ENCODE measurements at regions not wholly inside any gene's neighbourhood (a gene's known extent, or its start where the extent isn't known, plus 50 kb on each side); places are given as distances from the start of the nearest gene placed in this dataset.
"Not testable (repeated sequence)": the region's sequence is repeated elsewhere in the genome, so short reads cannot be mapped to it uniquely, and the experiment has no call there.

DNA sequence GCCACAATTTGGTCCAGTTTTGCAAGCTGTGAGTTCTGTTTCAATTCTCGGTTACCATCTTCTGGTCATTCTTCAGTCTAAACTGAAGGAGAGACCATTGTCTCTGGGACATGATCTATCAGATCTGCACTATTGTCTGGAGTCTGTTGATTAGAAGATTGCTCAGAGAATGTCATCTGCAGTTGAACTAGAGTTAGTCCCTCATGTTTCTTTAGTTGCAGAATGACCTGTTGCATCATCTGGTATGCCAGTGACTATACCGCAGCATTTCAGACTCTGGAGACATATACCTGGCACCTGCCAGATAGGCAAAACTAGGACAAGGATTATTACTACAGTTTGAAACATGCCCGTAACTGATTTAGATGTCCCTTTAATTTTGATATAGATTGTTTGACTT is 194.8 kb downstream of the LRRC70 start:
- intact Hi-C loops (cut with DNase I) = no loop called here
- DNase-seq (ENCODE audit: low spot score) = no peak

DNA sequence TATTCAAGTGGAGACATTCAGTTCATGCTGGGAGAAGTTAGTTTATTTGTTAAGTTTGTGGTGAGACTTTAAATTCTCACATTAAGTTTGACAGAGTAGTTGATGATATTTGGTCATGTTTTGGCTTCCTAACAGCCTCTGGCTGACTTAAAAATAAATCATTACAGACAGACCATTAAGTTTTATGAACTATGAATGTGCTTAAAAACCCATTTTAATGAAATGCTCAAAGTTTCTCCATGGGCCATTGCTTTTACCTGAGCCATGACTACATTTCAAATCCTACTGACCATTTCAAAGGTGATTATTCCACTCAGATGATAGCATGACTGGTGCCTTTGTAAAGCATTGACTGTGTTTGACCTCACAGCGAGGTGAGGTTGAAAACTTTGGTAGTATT is 192.7 kb downstream of the LRRC70 start:
- intact Hi-C loops (cut with DNase I) = no loop called here
- DNase-seq (ENCODE audit: low spot score) = no peak

DNA sequence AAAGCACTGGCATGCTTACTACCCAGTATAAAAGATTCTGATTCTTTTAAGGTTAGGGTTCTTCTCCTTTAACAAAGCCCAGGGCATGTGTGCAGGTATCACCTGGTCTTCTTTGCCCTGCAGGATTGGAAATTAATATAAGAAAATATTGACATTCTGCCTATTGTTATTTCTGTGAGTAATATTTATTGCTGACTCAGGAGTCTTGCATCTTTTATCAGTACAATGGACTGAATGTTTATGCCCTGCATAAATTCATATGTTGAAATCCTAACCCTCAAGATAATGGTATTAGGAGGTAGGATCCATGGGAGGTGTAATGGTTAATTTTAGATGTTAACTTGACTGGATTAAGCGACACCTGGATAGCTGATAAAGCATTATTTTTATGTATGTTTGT is 189.0 kb downstream of the LRRC70 start:
- no peak for DNase-seq (ENCODE audit: low spot score)
- intact Hi-C loops (cut with DNase I) = no loop called here

- no peak for DNase-seq (ENCODE audit: low spot score)
- intact Hi-C loops (cut with DNase I) = no loop called here
Observed at GRCh38 chr5:62767077-62767476, 188.5 kb downstream of the LRRC70 start.

- intact Hi-C loops (cut with DNase I) = no loop called here
Observed at GRCh38 chr5:62762503-62762902, 183.9 kb downstream of the LRRC70 start.

GRCh38 chr5:62757686-62758085 is 179.1 kb downstream of the LRRC70 start:
- intact Hi-C loops (cut with DNase I); DNase-seq (ENCODE audit: low spot score): not testable (repeated sequence)

More at GRCh38 chr5:62762503-62762902, 183.9 kb downstream of the LRRC70 start:
- no peak for DNase-seq (ENCODE audit: low spot score)

- DNase-seq (ENCODE audit: low spot score); intact Hi-C loops (cut with DNase I): not testable (repeated sequence)
Observed at GRCh38 chr5:62752998-62753367, 174.4 kb downstream of the LRRC70 start.

DNA sequence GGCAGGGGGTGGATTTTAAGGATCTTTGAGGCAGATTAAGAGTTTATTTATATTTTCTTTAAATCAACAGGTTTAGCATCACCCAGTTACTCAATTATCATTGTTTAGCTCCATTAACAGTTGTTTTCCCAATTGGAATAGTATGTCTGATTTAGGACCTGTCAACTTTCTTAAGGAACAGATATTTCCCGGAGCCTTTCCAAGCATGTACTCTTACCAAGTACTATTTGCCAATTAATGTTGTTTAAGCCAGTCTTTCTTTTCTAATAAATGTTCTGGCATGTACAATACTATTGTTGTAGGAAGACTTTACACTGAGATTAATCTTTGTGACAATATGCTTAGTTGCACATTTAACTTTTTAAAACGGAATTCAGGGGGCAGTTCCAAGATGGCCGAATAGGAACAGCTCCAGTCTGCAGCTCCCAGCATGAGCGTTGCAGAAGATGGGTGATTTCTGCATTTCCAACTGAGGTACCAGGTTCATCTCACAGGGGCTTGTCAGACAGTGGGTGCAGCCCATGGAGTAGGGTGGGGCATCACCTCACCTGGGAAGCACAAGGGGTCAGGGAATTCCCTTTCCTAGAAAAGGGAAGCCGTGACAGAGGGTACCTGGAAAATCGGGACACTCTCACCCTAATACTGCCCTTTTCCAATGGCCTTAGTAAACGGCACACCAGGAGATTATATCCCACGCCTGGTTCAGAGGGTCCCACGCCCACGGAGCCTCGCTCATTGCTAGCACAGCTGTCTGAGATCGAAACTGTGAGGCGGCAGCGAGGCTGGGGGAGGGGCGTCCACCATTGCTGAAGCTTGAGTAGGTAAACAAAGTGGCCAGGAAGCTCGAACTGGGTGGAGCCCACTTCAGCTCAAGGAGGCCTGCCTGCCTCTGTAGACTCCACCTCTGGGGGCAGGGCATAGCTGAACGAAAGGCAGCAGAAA is 173.7 kb downstream of the LRRC70 start:
- DNase-seq (ENCODE audit: low spot score); intact Hi-C loops (cut with DNase I): not testable (repeated sequence)

GRCh38 chr5:62742207-62742606 is 163.6 kb downstream of the LRRC70 start:
- intact Hi-C loops (cut with DNase I) = no loop called here
- DNase-seq (ENCODE audit: low spot score) = no peak

- intact Hi-C loops (cut with DNase I) = no loop called here
- no peak for DNase-seq (ENCODE audit: low spot score)
Observed at GRCh38 chr5:62741761-62742160, 163.1 kb downstream of the LRRC70 start.

DNA sequence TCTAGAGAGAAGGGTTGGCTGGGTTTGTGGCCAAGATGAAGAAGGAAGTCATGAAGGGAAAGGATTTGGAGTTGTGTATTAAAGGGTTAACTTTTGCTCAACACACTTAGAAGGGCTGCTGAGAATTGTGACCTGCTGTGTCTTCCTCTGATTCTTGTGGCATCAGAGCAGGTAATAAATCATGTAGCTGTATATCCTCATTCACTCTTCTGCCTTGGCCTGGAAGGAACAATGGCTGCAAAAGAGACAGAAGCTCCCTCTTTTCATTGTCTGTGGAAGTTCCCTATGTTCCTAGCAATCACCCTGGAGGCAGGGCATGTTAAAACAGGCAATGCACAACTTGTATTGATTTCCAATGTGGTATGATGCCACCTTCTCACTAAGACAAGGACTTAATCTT is 159.1 kb downstream of the LRRC70 start:
- no peak for DNase-seq (ENCODE audit: low spot score)
- intact Hi-C loops (cut with DNase I) = no loop called here

DNA sequence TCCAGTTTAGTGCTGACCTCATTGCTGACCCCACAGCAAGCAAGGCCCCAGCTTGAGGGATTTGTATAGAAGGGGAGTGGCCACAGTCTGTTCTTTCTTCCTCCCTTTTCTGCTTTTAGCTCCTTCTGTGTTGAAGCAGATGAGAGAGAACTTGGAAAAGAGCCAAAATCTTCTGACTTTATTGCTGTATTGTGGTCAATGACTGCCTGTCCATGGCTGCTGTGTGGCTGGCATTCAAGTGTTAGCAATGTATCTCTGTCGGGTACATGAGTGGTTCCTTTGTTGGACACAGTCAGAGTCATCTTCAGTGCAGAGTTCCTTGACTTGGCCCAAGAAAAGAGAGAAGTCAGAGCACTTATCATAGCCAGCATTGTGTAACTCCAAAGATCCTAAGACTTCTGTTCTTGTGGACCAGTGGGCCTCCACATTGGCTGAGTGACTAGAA is 154.1 kb downstream of the LRRC70 start:
- intact Hi-C loops (cut with DNase I) = no loop called here
- no peak for DNase-seq (ENCODE audit: low spot score)

GRCh38 chr5:62731022-62731421 is 152.4 kb downstream of the LRRC70 start:
- DNase-seq (ENCODE audit: low spot score) = no peak
- intact Hi-C loops (cut with DNase I) = no loop called here

GRCh38 chr5:62729675-62730074 is 151.1 kb downstream of the LRRC70 start:
- intact Hi-C loops (cut with DNase I) = no loop called here
- no peak for DNase-seq (ENCODE audit: low spot score)

DNA sequence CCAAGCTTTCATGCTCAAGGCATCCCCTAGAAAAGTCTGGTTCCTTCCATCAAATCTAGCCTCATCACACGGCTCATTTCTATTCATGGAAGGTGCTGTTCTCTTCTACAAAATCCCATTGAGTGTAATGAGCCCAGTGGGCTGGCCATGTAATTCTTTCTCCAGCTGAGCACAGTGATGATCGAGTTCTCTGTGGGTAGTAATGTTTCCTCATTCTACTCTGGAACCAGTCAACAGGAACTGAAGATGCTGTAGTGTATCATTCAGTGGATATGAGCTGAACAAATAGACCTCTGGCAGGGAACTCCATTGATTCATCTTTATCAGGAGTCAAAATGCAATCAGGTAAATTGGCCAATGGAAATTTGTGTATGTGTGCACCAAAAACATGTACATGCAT is 149.2 kb downstream of the LRRC70 start:
- intact Hi-C loops (cut with DNase I) = no loop called here
- DNase-seq (ENCODE audit: low spot score) = no peak

DNA sequence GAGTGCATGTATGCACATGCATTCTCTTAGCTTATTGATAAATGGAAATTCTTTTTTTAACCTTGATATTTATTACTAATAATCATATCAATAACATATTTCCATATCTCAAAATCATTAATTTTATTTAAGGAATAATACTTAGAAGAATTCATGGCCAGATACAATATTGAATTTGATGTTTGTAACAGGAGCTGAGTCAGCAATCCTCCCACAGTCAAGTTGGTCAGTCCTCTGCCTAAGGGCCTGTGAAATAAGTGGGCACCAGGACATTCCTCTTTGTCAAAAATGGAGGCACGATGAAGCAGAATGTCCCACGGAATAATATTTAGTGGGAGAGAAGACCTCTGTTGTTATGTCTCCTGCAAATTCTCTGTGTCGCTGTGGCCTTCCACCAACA is 148.6 kb downstream of the LRRC70 start:
- intact Hi-C loops (cut with DNase I) = no loop called here
- DNase-seq (ENCODE audit: low spot score) = no peak

GRCh38 chr5:62722360-62722759 is 143.7 kb downstream of the LRRC70 start:
- intact Hi-C loops (cut with DNase I) = no loop called here
- no peak for DNase-seq (ENCODE audit: low spot score)

DNA sequence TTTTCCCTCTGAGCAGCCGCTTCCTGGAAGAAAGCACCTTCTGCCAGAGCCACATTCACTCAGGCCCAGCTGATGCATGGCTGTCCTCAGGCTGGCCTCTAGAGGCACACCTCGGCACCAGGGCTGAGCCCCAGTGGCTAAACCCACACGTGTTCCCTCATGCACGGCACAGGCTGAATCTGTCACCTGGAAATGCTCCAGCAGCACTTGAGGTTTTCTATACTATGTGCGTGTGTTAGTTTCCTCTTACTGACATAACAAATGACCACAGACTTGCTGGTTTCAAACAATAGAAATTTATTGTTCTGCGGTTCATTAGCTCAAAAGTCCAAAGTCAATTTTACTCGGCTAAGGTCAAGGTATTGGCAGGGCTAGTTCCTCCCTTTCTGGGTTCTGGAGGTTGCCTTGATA is 141.4 kb downstream of the LRRC70 start:
- intact Hi-C loops (cut with DNase I) = no loop called here

DNA sequence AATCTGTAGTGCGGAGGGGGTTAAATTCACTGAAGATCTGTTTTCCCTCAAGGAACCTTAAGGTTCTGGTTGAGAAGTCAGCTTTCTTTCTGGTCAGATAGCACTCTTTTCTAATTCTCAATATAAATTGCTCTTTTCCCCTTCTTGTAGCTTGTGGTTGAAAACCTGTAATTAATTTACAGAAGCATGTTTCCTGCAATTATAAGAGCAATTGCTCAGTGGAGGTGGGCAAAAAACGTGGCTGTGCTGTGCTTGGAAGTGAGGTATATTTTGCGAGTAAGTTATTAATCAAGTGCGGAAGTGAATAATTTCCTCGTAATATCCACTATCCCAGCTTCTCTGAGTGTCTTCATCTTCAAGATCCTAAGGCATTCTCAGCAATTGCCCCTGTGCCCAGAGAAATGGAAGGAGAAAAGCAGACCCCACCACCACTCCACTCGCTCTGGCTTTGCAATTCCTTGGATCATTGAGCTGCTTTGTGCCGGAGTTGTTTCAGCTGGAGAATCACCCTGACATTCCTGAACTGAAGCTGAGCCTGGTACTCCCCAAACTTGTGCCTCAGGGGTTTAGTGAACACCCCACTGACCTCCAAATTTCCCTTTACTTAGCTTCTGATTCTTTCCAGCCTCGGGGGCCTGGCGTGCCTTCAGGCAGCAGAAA is 140.6 kb downstream of the LRRC70 start:
- intact Hi-C loops (cut with DNase I) = no loop called here
- no peak for DNase-seq (ENCODE audit: low spot score)

More for the DNA sequence above, 141.4 kb downstream of the LRRC70 start:
- DNase-seq (ENCODE audit: low spot score) = no peak

DNA sequence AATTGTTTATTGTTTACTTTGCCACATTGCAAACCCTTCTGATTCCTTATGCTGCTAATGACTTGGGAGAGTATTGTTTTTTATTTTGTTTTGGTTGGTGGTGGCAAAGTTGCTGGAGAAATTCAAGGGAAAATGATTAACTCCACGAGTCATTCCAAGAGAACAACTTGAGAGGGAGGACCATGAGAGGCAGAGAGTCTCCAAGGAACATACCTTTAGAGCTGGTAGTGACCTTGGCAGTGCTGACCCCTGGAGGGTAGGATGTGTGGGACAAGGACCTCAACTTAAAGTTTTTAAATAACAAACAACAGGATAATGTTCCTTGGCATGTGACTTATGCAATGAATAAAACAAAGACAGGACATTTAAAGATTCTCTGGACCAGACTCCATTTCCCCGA is 139.7 kb downstream of the LRRC70 start:
- intact Hi-C loops (cut with DNase I) = no loop called here
- no peak for DNase-seq (ENCODE audit: low spot score)

All from cardiac septum (tissue), 1 donor.